Stimulated activated CD4-positive, alpha-beta T cell treated with anti-CD3 and anti-CD28 coated beads, Interleukin-12 subunit alpha, Interleukin-12 subunit beta, amount 100 ng/mL, for 48 hours (primary cell): ENCODE measurements at regions not wholly inside any gene's neighbourhood (a gene's known extent, or its start where the extent isn't known, plus 50 kb on each side); places are given as distances from the start of the nearest gene placed in this dataset.

Experiments
- DNase-seq, 3 donors: peaks; one replicate each; pipeline ENCODE4 v3.0.0-alpha.2; 2020; ENCODE audit warnings: low read depth in 2 of 3, low spot score in 1 of 3

GRCh38 chr2:104790901-104791495, 62.9 kb upstream of the POU3F3 start:
- DNase-seq, result no peak

- no peak for DNase-seq
Observed at GRCh38 chr2:104793966-104794365, 59.9 kb upstream of the POU3F3 start.

- no peak for DNase-seq
Observed at GRCh38 chr2:104794441-104794840, 59.5 kb upstream of the POU3F3 start.
